8988T (cell line): ENCODE measurements at regions not wholly inside any gene's neighbourhood (a gene's known extent, or its start where the extent isn't known, plus 50 kb on each side); places are given as distances from the start of the nearest gene placed in this dataset.
"Not testable (repeated sequence)": the region's sequence is repeated elsewhere in the genome, so short reads cannot be mapped to it uniquely, and the experiment has no call there.

Experiments used
- DNase-seq: peaks from one replicate; pipeline ENCODE4 v3.0.0; 2011

GRCh38 chr2:163182764-163183354 lies 344.3 kb upstream of the KCNH7 start:
- no peak for DNase-seq

- DNase-seq: no peak
Measured at GRCh38 chr2:163177592-163177991, 339.0 kb upstream of the KCNH7 start.

GRCh38 chr2:163175294-163175693 lies 336.7 kb upstream of the KCNH7 start:
- DNase-seq: no peak

GRCh38 chr2:163173591-163173990 lies 335.0 kb upstream of the KCNH7 start:
- DNase-seq: no peak

- no peak for DNase-seq
Measured at GRCh38 chr2:163171786-163172530, 333.4 kb upstream of the KCNH7 start.

- DNase-seq: no peak
Measured at GRCh38 chr2:163157891-163158496, 319.4 kb upstream of the KCNH7 start.

GRCh38 chr2:163157411-163157810 lies 318.8 kb upstream of the KCNH7 start:
- no peak for DNase-seq

GRCh38 chr2:163155925-163156324 lies 317.4 kb upstream of the KCNH7 start:
- no peak for DNase-seq

- no peak for DNase-seq
Measured at GRCh38 chr2:163155279-163155883, 316.8 kb upstream of the KCNH7 start.

- no peak for DNase-seq
Measured at GRCh38 chr2:163142618-163143017, 304.1 kb upstream of the KCNH7 start.

GRCh38 chr2:163138947-163139346 lies 300.4 kb upstream of the KCNH7 start:
- no peak for DNase-seq

- DNase-seq: no peak
Measured at GRCh38 chr2:163135256-163135655, 296.7 kb upstream of the KCNH7 start.

- no peak for DNase-seq
Measured at GRCh38 chr2:163133602-163134001, 295.0 kb upstream of the KCNH7 start.

- DNase-seq: no peak
Measured at GRCh38 chr2:163132850-163133249, 294.3 kb upstream of the KCNH7 start.

GRCh38 chr2:163132207-163132606 lies 293.6 kb upstream of the KCNH7 start:
- not testable (repeated sequence) for DNase-seq

GRCh38 chr2:163123526-163123925 lies 285.0 kb upstream of the KCNH7 start:
- no peak for DNase-seq

- no peak for DNase-seq
Measured at GRCh38 chr2:163122257-163122656, 283.7 kb upstream of the KCNH7 start.

- no peak for DNase-seq
Measured at GRCh38 chr2:163121483-163121882, 282.9 kb upstream of the KCNH7 start.

GRCh38 chr2:163119966-163120365 lies 281.4 kb upstream of the KCNH7 start:
- DNase-seq: no peak

GRCh38 chr2:163086940-163087339 lies 248.4 kb upstream of the KCNH7 start:
- DNase-seq: no peak

- not testable (repeated sequence) for DNase-seq
Measured at GRCh38 chr2:163085366-163086024, 246.9 kb upstream of the KCNH7 start.

GRCh38 chr2:163081754-163082153 lies 243.2 kb upstream of the KCNH7 start:
- no peak for DNase-seq

GRCh38 chr2:163077241-163077640 lies 238.7 kb upstream of the KCNH7 start:
- DNase-seq: no peak
